ENCODE measurements at regions not wholly inside any gene's neighbourhood (a gene's known extent, or its start where the extent isn't known, plus 50 kb on each side); places are given as distances from the start of the nearest gene placed in this dataset.

- no peak for FAIRE-seq
- H3K4me3 Mint-ChIP-seq (ENCODE audit: unreplicated experiment): no peak overlapping the region
Measured at GRCh38 chrX:143378851-143379250, 138.4 kb downstream of the SPANXN3 start.

DNA sequence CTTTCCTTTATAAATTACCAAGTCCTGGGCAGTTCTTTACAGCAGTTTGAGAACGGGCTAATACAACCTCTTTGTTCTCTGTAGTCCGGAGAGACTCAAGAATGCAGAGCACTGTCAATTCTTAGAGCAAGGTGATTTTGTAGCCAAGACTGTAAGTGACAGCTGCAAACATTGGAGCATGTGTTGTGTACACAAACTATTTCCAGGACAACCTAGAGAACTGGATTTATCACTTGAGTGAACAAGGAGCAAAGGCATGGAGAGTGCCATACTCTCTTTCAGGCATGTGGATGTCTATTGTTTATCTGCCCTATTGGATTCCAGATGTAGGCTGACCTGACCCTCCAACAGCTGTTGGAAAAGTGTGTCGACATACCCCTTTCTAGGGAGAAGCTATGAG is 153.9 kb downstream of the SPANXN3 start:
- Histone ChIP-seq H3K4me3 (ENCODE audit: insufficient read depth, low read depth, low read length) (no peak overlapping the region), H3K79me2 (ENCODE audit: insufficient read depth, low read length) (no peaks in the 10 kb centered on the region), H4K20me1 (ENCODE audit: insufficient read depth, low read length) (no peaks in the 10 kb centered on the region), H3K27me3 (ENCODE audit: insufficient read depth, low read length) (no peaks in the 10 kb centered on the region), H3K27ac (ENCODE audit: low read depth, low read length) (no peak overlapping the region), H3K9me3 (ENCODE audit: insufficient read depth, low read depth, low read length) (no peaks in the 10 kb centered on the region), H3K4me1 (ENCODE audit: insufficient read depth, low read length) (no peaks in the 10 kb centered on the region), H2AFZ (ENCODE audit: low read depth, low read length) (no peak overlapping the region), H3K4me2 (ENCODE audit: low read length) (no peak overlapping the region), H3K9ac (ENCODE audit: low read length) (no peak overlapping the region), H3K36me3 (ENCODE audit: insufficient read depth, low read length) (no peaks in the 10 kb centered on the region)
- Mint-ChIP-seq H3K36me3 (ENCODE audit: low read depth, unreplicated experiment) (no peaks in the 10 kb centered on the region), H3K9me3 (ENCODE audit: unreplicated experiment) (no peaks in the 10 kb centered on the region), H3K27ac (ENCODE audit: unreplicated experiment) (no peak overlapping the region), H3K4me1 (ENCODE audit: low read depth, unreplicated experiment) (no peaks in the 10 kb centered on the region), H3K4me3 (ENCODE audit: unreplicated experiment) (no peak overlapping the region), H3K27me3 (ENCODE audit: low read depth, unreplicated experiment) (no peaks in the 10 kb centered on the region)
- FAIRE-seq (peak; percentile 47), DNase-seq (ENCODE audit: low read depth) (no peak)
- TF ChIP-seq EZH2 (IDR thresholded peaks at IDR 0.05; ENCODE audit: insufficient read depth, low read length): no peak

More at GRCh38 chrX:143378851-143379250, 138.4 kb downstream of the SPANXN3 start:
- Histone ChIP-seq H3K9me3 (ENCODE audit: insufficient read depth, low read depth, low read length) (no peaks in the 10 kb centered on the region), H3K36me3 (ENCODE audit: insufficient read depth, low read length) (no peaks in the 10 kb centered on the region), H2AFZ (ENCODE audit: low read depth, low read length) (no peak overlapping the region), H3K79me2 (ENCODE audit: insufficient read depth, low read length) (no peaks in the 10 kb centered on the region), H3K9ac (ENCODE audit: low read length) (no peak overlapping the region), H3K4me1 (ENCODE audit: insufficient read depth, low read length) (no peaks in the 10 kb centered on the region), H3K27me3 (ENCODE audit: insufficient read depth, low read length) (no peaks in the 10 kb centered on the region), H3K4me3 (ENCODE audit: insufficient read depth, low read depth, low read length) (no peak overlapping the region), H3K4me2 (ENCODE audit: low read length) (no peak overlapping the region), H4K20me1 (ENCODE audit: insufficient read depth, low read length) (no peaks in the 10 kb centered on the region), H3K27ac (ENCODE audit: low read depth, low read length) (no peak overlapping the region)
- DNase-seq (ENCODE audit: low read depth): no peak
- no peaks in the 10 kb centered on the region for H3K4me1 Mint-ChIP-seq (ENCODE audit: low read depth, unreplicated experiment)
- H3K36me3 Mint-ChIP-seq (ENCODE audit: low read depth, unreplicated experiment): no peaks in the 10 kb centered on the region
- H3K27ac Mint-ChIP-seq (ENCODE audit: unreplicated experiment): no peak overlapping the region
- no peaks in the 10 kb centered on the region for H3K27me3 Mint-ChIP-seq (ENCODE audit: low read depth, unreplicated experiment)
- peaks cover 5% of the 10 kb centered on the region for H3K9me3 Mint-ChIP-seq (ENCODE audit: unreplicated experiment)
- TF ChIP-seq, protein P1, sequence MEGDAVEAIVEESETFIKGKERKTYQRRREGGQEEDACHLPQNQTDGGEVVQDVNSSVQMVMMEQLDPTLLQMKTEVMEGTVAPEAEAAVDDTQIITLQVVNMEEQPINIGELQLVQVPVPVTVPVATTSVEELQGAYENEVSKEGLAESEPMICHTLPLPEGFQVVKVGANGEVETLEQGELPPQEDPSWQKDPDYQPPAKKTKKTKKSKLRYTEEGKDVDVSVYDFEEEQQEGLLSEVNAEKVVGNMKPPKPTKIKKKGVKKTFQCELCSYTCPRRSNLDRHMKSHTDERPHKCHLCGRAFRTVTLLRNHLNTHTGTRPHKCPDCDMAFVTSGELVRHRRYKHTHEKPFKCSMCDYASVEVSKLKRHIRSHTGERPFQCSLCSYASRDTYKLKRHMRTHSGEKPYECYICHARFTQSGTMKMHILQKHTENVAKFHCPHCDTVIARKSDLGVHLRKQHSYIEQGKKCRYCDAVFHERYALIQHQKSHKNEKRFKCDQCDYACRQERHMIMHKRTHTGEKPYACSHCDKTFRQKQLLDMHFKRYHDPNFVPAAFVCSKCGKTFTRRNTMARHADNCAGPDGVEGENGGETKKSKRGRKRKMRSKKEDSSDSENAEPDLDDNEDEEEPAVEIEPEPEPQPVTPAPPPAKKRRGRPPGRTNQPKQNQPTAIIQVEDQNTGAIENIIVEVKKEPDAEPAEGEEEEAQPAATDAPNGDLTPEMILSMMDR (IDR thresholded peaks at IDR 0.05; ENCODE audit: insufficient read depth, low read depth, low read length): no peak
- no peak for TF ChIP-seq EZH2 (IDR thresholded peaks at IDR 0.05; ENCODE audit: insufficient read depth, low read length)

- DNase-seq (ENCODE audit: low read depth) (no peak), FAIRE-seq (no peak)
- no peak overlapping the region for H2AFZ ChIP-seq (ENCODE audit: low read depth, low read length)
- H3K4me1 Mint-ChIP-seq (ENCODE audit: low read depth, unreplicated experiment): no peaks in the 10 kb centered on the region
- H3K4me2 ChIP-seq (ENCODE audit: low read length): no peak overlapping the region
- no peaks in the 10 kb centered on the region for H3K4me1 ChIP-seq (ENCODE audit: insufficient read depth, low read length)
- H3K79me2 ChIP-seq (ENCODE audit: insufficient read depth, low read length): no peaks in the 10 kb centered on the region
- H3K27me3 Mint-ChIP-seq (ENCODE audit: low read depth, unreplicated experiment): no peaks in the 10 kb centered on the region
- TF ChIP-seq EZH2 (IDR thresholded peaks at IDR 0.05; ENCODE audit: insufficient read depth, low read length): no peak
- TF ChIP-seq, protein P1 (IDR thresholded peaks at IDR 0.05; ENCODE audit: insufficient read depth, low read depth, low read length): no peak
- H3K27ac Mint-ChIP-seq (ENCODE audit: unreplicated experiment): no peak overlapping the region
- no peaks in the 10 kb centered on the region for H3K9me3 ChIP-seq (ENCODE audit: insufficient read depth, low read depth, low read length)
- no peaks in the 10 kb centered on the region for H3K36me3 Mint-ChIP-seq (ENCODE audit: low read depth, unreplicated experiment)
- H3K36me3 ChIP-seq (ENCODE audit: insufficient read depth, low read length): no peaks in the 10 kb centered on the region
- H3K27ac ChIP-seq (ENCODE audit: low read depth, low read length): no peak overlapping the region
- H3K27me3 ChIP-seq (ENCODE audit: insufficient read depth, low read length): no peaks in the 10 kb centered on the region
- H3K4me3 Mint-ChIP-seq (ENCODE audit: unreplicated experiment): no peak overlapping the region
- H3K9me3 Mint-ChIP-seq (ENCODE audit: unreplicated experiment): no peaks in the 10 kb centered on the region
- no peak overlapping the region for H3K9ac ChIP-seq (ENCODE audit: low read length)
- H4K20me1 ChIP-seq (ENCODE audit: insufficient read depth, low read length): no peaks in the 10 kb centered on the region
- H3K4me3 ChIP-seq (ENCODE audit: insufficient read depth, low read depth, low read length): no peak overlapping the region
Measured at GRCh38 chrX:143340190-143340589, 177.1 kb downstream of the SPANXN3 start.
